GM19193 (cell line): ENCODE measurements at regions not wholly inside any gene's neighbourhood (a gene's known extent, or its start where the extent isn't known, plus 50 kb on each side); places are given as distances from the start of the nearest gene placed in this dataset.

Experiments
- POLR2A ChIP-seq: IDR thresholded peaks from 4 replicates; pipeline ENCODE4 v1.6.1; 2011; ENCODE audit not compliant: insufficient read depth, insufficient read length; ENCODE audit errors: extremely low read depth

GRCh38 chr10:124153023-124153826 lies 59.8 kb upstream of the CHST15 start:
- no peak for TF ChIP-seq POLR2A

- no peak for TF ChIP-seq POLR2A
These were observed 59.0 kb upstream of the CHST15 start for GRCh38 chr10:124152139-124153022.

GRCh38 chr10:124151466-124152095 lies 58.2 kb upstream of the CHST15 start:
- TF ChIP-seq POLR2A: no peak

- TF ChIP-seq POLR2A: no peak
These were observed 57.5 kb upstream of the CHST15 start for GRCh38 chr10:124150807-124151417.

- no peak for TF ChIP-seq POLR2A
These were observed 56.9 kb upstream of the CHST15 start for GRCh38 chr10:124150189-124150806.

GRCh38 chr10:124149189-124150042 lies 56.0 kb upstream of the CHST15 start:
- TF ChIP-seq POLR2A: no peak

GRCh38 chr10:124146483-124146882 lies 53.1 kb upstream of the CHST15 start:
- TF ChIP-seq POLR2A: no peak

GRCh38 chr10:124145109-124145870 lies 51.9 kb upstream of the CHST15 start:
- no peak for TF ChIP-seq POLR2A

GRCh38 chr10:124144536-124144935 lies 51.1 kb upstream of the CHST15 start:
- TF ChIP-seq POLR2A: no peak

- TF ChIP-seq POLR2A: no peak
These were observed 50.3 kb upstream of the CHST15 start for GRCh38 chr10:124143721-124144120.
